ENCODE measurements at regions not wholly inside any gene's neighbourhood (a gene's known extent, or its start where the extent isn't known, plus 50 kb on each side); places are given as distances from the start of the nearest gene placed in this dataset.

DNA sequence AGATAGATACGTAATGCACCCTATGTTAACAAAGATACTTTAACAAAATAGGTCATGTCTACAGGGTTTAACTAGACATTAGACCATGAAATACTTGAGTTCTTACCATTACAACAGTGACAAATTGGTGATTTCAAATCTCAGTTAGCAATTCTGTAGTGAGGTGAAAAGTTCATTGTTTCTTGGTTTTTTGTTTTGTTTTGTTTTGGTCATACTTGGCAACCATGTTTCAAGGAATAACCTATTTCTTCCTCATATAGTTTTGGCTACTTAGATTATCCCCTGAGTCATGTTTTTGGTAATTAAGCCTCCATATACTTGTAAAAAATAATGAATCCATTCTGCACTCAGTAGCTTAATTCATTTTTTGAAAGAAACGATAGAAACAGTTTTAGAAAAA lies 1200.4 kb downstream of the DIAPH3 start:
- TF ChIP-seq POLR2A (IDR thresholded peaks at IDR 0.05) = no peak
- TF ChIP-seq, protein P1, sequence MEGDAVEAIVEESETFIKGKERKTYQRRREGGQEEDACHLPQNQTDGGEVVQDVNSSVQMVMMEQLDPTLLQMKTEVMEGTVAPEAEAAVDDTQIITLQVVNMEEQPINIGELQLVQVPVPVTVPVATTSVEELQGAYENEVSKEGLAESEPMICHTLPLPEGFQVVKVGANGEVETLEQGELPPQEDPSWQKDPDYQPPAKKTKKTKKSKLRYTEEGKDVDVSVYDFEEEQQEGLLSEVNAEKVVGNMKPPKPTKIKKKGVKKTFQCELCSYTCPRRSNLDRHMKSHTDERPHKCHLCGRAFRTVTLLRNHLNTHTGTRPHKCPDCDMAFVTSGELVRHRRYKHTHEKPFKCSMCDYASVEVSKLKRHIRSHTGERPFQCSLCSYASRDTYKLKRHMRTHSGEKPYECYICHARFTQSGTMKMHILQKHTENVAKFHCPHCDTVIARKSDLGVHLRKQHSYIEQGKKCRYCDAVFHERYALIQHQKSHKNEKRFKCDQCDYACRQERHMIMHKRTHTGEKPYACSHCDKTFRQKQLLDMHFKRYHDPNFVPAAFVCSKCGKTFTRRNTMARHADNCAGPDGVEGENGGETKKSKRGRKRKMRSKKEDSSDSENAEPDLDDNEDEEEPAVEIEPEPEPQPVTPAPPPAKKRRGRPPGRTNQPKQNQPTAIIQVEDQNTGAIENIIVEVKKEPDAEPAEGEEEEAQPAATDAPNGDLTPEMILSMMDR (IDR thresholded peaks at IDR 0.05) = no peak
- no peak overlapping the region for H3K4me3 ChIP-seq
- ATAC-seq (no peak), DNase-seq (no peak)
- no peaks in the 10 kb centered on the region for H3K9me3 ChIP-seq
- H3K36me3 ChIP-seq (replicated peaks in 1 of 2; ENCODE audit: insufficient read depth in 1 of 2, low read depth in 2 of 2) = no peaks in the 10 kb centered on the region
- intact Hi-C loops (cut with DNase I) = no loop called here
- H3K27me3 ChIP-seq = no peaks in the 10 kb centered on the region
- no peak overlapping the region for H3K27ac ChIP-seq
- H3K4me1 ChIP-seq = no peaks in the 10 kb centered on the region
- whole genome bisulfite sequencing, 2 donors = 87 to 89% methylated on average over 2 of the region's 2 CpGs

DNA sequence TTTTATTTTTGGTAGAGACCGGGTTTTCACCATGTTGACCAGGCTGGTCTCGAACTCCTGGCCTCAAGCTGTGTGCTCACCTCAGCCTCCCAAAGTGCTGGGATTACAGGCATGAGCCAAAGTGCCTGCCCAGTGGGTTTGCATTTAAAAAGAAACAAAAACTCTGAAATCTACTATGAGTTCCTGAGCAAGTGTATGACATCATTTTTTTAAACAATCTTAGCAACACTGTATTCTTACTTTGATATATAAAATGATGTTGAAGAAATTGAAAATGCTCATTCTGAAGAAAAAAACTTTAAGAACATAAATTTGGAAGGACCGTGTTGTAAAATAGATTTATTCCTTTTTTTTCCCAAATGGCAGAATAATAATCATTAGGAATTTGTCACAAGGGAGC lies 1199.7 kb downstream of the DIAPH3 start:
- no peak for ATAC-seq
- Histone ChIP-seq H3K27me3 (no peaks in the 10 kb centered on the region), H3K27ac (no peak overlapping the region), H3K36me3 (replicated peaks in 1 of 2; ENCODE audit: insufficient read depth in 1 of 2, low read depth in 2 of 2) (no peaks in the 10 kb centered on the region), H3K4me3 (no peak overlapping the region), H3K4me1 (no peaks in the 10 kb centered on the region), H3K9me3 (no peaks in the 10 kb centered on the region)
- intact Hi-C loops (cut with DNase I) = no loop called here
- no peak for DNase-seq
- TF ChIP-seq, protein P1 (IDR thresholded peaks at IDR 0.05) = no peak
- no peak for TF ChIP-seq POLR2A (IDR thresholded peaks at IDR 0.05)
- 70 to 71% methylated on average over 3 of the region's 3 CpGs for whole genome bisulfite sequencing, 2 donors

DNA sequence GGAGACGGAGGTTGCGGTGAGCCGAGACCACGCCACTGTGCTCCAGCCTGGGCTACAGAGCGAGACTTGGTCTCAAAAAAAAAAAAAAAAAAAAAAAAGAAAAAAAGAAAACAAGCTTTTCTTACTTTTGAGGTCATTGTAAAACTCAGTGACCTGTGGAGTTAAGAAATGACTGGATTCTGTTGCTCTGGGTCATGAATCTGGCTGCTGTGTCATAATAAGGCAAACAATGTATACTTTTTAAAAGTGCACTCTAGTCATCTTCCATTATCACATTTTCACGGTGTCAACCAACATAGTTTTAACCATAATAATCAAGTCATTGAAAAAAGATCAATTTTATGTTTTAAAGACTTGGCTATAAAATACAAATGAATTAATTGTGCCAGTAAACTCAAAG lies 1186.6 kb downstream of the DIAPH3 start:
- DNase-seq = no peak
- intact Hi-C loops (cut with DNase I) = no loop called here
- no peaks in the 10 kb centered on the region for H3K36me3 ChIP-seq (replicated peaks in 1 of 2; ENCODE audit: insufficient read depth in 1 of 2, low read depth in 2 of 2)
- 93 to 95% methylated on average over 6 of the region's 6 CpGs for WGBS, 2 donors
- no peak overlapping the region for H3K27ac ChIP-seq
- no peak for TF ChIP-seq POLR2A (IDR thresholded peaks at IDR 0.05)
- TF ChIP-seq, protein P1 (IDR thresholded peaks at IDR 0.05) = no peak
- H3K9me3 ChIP-seq = no peaks in the 10 kb centered on the region
- ATAC-seq = no peak
- no peaks in the 10 kb centered on the region for H3K27me3 ChIP-seq
- no peaks in the 10 kb centered on the region for H3K4me1 ChIP-seq
- H3K4me3 ChIP-seq = no peak overlapping the region

DNA sequence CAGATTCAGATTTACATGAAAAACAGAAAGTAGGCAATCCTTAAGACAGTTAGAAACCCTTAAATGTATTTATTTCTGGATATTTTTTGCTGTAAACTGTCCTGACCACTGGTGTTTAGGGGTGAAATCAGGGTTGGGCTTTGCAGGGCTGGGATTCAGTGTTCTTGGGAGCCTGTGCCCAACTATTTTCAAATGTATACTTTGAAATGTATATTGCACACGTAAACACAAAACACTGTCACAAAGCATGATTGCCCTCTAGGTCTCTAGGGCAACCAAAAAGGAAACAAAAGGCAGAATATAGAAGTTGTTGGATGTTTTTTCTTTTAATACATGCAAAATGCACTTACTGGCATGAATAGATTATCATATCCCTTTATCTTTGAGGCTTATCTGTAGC lies 1185.4 kb downstream of the DIAPH3 start:
- Histone ChIP-seq H3K9me3 (no peaks in the 10 kb centered on the region), H3K27ac (no peak overlapping the region), H3K4me3 (no peak overlapping the region), H3K4me1 (no peaks in the 10 kb centered on the region), H3K36me3 (replicated peaks in 1 of 2; ENCODE audit: insufficient read depth in 1 of 2, low read depth in 2 of 2) (no peaks in the 10 kb centered on the region), H3K27me3 (no peaks in the 10 kb centered on the region)
- ATAC-seq (no peak), DNase-seq (no peak)
- intact Hi-C loops (cut with DNase I) = no loop called here
- 82% methylated on average over 1 of the region's 1 CpG for WGBS, 2 donors
- TF ChIP-seq POLR2A (IDR thresholded peaks at IDR 0.05) = no peak
- TF ChIP-seq, protein P1 (IDR thresholded peaks at IDR 0.05) = no peak

DNA sequence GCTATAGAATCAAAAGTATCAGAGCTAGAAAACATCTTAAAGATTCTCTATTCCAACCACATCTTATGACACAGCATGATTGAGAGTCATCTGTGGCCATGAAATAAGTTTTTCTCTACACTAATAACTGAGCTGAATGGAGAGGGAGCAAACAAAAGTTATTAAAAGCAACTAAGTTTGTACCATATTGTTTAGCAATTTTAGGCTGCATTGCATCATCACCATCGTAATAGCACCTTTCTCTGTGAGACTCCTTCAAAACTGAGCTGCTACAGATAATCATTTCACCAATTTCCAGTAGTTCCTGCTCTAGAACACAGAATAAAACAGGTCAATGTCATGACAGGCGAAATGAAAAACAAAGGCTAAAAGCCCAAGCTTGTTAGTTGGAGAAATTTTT lies 1183.9 kb downstream of the DIAPH3 start:
- ATAC-seq = no peak
- intact Hi-C loops (cut with DNase I) = no loop called here
- WGBS, 2 donors = 59 to 60% methylated on average over 2 of the region's 2 CpGs

More for the DNA sequence above, 1183.9 kb downstream of the DIAPH3 start:
- Histone ChIP-seq H3K4me3 (no peak overlapping the region), H3K4me1 (no peaks in the 10 kb centered on the region), H3K27ac (no peak overlapping the region), H3K36me3 (replicated peaks in 1 of 2; ENCODE audit: insufficient read depth in 1 of 2, low read depth in 2 of 2) (no peaks in the 10 kb centered on the region), H3K27me3 (no peaks in the 10 kb centered on the region), H3K9me3 (no peaks in the 10 kb centered on the region)
- DNase-seq = no peak
- no peak for TF ChIP-seq POLR2A (IDR thresholded peaks at IDR 0.05)
- TF ChIP-seq, protein P1 (IDR thresholded peaks at IDR 0.05) = no peak
